K562 (cell line): ENCODE measurements at regions not wholly inside any gene's neighbourhood (a gene's known extent, or its start where the extent isn't known, plus 50 kb on each side); places are given as distances from the start of the nearest gene placed in this dataset.

Source experiments
- ATF1 ChIP-seq, 2 experiments: fragments of 450-650 bp in 1 of 2; IDR thresholded peaks; 2 replicates each; pipeline ENCODE4 v1.6.1; 2016; ENCODE audit warnings: missing compliant biosample characterization in 1 of 2, missing genetic modification characterization in 1 of 2
- KDM1A ChIP-seq, 2 experiments: fragments of 450-650 bp; IDR thresholded peaks; 2 replicates each; pipeline ENCODE4 v1.6.1; 2016; ENCODE audit warnings: mild to moderate bottlenecking in 2 of 2
- MXI1 ChIP-seq: IDR thresholded peaks from 2 replicates; pipeline ENCODE4 v1.6.1; 2011; ENCODE audit warnings: low read depth, mild to moderate bottlenecking, improper control_type of control experiment, low read length
- NR1H2 ChIP-seq: sonication (generic); formaldehyde crosslinking; IDR thresholded peaks from 2 replicates; pipeline ENCODE4 v1.4.0; 2020; ENCODE audit warnings: mild to moderate bottlenecking, missing genetic modification reagents
- POLR2AphosphoS2 ChIP-seq: IDR thresholded peaks from 2 replicates; pipeline ENCODE4 v1.6.1; 2012; ENCODE audit warnings: low read length, improper control_type of control experiment
- SP2 ChIP-seq: IDR thresholded peaks from 2 replicates; pipeline ENCODE4 v1.6.1; 2011; ENCODE audit warnings: mild to moderate bottlenecking, low read depth, low read length, moderate library complexity; ENCODE audit not compliant: poor library complexity, severe bottlenecking; ENCODE audit errors: extremely low read depth
- TBL1XR1 ChIP-seq, 2 experiments: IDR thresholded peaks; 2 replicates each; pipeline ENCODE4 v1.6.1; 2012; ENCODE audit warnings: improper control_type of control experiment in 2 of 2, low read length in 2 of 2, mild to moderate bottlenecking in 1 of 2
- TRIM28 ChIP-seq: fragments of 450-650 bp; IDR thresholded peaks from 2 replicates; pipeline ENCODE4 v1.6.1; 2017
- ZBTB8A ChIP-seq: fragments of 450-650 bp; IDR thresholded peaks from 2 replicates; pipeline ENCODE4 v1.6.1; 2018; ENCODE audit warnings: mild to moderate bottlenecking, moderate library complexity; ENCODE audit not compliant: partially characterized antibody
- ZNF830 ChIP-seq: fragments of 250-450 bp; sonication (Bioruptor Pico); IDR thresholded peaks from 2 replicates; pipeline ENCODE4 v1.5.0; 2021; ENCODE audit warnings: mild to moderate bottlenecking
- TF ChIP-seq, protein P1 (sequence below): fragments of 250-450 bp; sonication (Bioruptor Pico); IDR thresholded peaks from 2 replicates; pipeline ENCODE4 v1.5.0; 2021; ENCODE audit warnings: mild to moderate bottlenecking, borderline replicate concordance
- TF ChIP-seq, protein P2 (sequence below), 2 experiments: fragments of 450-650 bp in 1 of 2; sonication (generic) in 1 of 2; formaldehyde crosslinking in 1 of 2; IDR thresholded peaks; 2 replicates each; pipeline versions ENCODE4 v1.7.1 to v1.9.0; 2016 to 2022; ENCODE audit warnings: inconsistent platforms in 1 of 2, mild to moderate bottlenecking in 1 of 2, missing genetic modification reagents in 1 of 2

- TF ChIP-seq ZNF830 (CRISPR knock-in tag) (no peak), POLR2AphosphoS2 (no peak), SP2 (no peak), TBL1XR1 (IDR thresholded peaks at IDR 0.05; ENCODE audit: low read length in 2 of 2) (no peak), TRIM28 (no peak), ATF1 (CRISPR knock-in tag; IDR thresholded peaks at IDR 0.05) (no peak), ATF1 (tag; IDR thresholded peaks at IDR 0.05) (no peak), MXI1 (no peak), KDM1A (IDR thresholded peaks at IDR 0.05) (no peak), ZBTB8A (no peak), NR1H2 (CRISPR knock-in tag) (no peak)
- TF ChIP-seq, protein P1, sequence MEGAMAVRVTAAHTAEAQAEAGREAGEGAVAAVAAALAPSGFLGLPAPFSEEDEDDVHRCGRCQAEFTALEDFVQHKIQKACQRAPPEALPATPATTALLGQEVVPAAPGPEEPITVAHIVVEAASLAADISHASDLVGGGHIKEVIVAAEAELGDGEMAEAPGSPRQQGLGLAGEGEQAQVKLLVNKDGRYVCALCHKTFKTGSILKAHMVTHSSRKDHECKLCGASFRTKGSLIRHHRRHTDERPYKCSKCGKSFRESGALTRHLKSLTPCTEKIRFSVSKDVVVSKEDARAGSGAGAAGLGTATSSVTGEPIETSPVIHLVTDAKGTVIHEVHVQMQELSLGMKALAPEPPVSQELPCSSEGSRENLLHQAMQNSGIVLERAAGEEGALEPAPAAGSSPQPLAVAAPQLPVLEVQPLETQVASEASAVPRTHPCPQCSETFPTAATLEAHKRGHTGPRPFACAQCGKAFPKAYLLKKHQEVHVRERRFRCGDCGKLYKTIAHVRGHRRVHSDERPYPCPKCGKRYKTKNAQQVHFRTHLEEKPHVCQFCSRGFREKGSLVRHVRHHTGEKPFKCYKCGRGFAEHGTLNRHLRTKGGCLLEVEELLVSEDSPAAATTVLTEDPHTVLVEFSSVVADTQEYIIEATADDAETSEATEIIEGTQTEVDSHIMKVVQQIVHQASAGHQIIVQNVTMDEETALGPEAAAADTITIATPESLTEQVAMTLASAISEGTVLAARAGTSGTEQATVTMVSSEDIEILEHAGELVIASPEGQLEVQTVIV (CRISPR knock-in tag) = no peak
- TF ChIP-seq, protein P2, sequence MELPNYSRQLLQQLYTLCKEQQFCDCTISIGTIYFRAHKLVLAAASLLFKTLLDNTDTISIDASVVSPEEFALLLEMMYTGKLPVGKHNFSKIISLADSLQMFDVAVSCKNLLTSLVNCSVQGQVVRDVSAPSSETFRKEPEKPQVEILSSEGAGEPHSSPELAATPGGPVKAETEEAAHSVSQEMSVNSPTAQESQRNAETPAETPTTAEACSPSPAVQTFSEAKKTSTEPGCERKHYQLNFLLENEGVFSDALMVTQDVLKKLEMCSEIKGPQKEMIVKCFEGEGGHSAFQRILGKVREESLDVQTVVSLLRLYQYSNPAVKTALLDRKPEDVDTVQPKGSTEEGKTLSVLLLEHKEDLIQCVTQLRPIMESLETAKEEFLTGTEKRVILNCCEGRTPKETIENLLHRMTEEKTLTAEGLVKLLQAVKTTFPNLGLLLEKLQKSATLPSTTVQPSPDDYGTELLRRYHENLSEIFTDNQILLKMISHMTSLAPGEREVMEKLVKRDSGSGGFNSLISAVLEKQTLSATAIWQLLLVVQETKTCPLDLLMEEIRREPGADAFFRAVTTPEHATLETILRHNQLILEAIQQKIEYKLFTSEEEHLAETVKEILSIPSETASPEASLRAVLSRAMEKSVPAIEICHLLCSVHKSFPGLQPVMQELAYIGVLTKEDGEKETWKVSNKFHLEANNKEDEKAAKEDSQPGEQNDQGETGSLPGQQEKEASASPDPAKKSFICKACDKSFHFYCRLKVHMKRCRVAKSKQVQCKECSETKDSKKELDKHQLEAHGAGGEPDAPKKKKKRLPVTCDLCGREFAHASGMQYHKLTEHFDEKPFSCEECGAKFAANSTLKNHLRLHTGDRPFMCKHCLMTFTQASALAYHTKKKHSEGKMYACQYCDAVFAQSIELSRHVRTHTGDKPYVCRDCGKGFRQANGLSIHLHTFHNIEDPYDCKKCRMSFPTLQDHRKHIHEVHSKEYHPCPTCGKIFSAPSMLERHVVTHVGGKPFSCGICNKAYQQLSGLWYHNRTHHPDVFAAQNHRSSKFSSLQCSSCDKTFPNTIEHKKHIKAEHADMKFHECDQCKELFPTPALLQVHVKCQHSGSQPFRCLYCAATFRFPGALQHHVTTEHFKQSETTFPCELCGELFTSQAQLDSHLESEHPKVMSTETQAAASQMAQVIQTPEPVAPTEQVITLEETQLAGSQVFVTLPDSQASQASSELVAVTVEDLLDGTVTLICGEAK (IDR thresholded peaks at IDR 0.05) = no peak
- TF ChIP-seq, protein P2 (CRISPR knock-in tag; IDR thresholded peaks at IDR 0.05) = no peak
Measured at GRCh38 chr13:61988810-61989209, 573.2 kb upstream of the PCDH20 start.
